Stimulated activated CD4-positive, alpha-beta T cell treated with anti-CD3 and anti-CD28 coated beads, Interleukin-1b, Interleukin-23, amount 100 ng/mL, for 1 hour (primary cell): ENCODE measurements at regions not wholly inside any gene's neighbourhood (a gene's known extent, or its start where the extent isn't known, plus 50 kb on each side); places are given as distances from the start of the nearest gene placed in this dataset.
"Not testable (repeated sequence)": the region's sequence is repeated elsewhere in the genome, so short reads cannot be mapped to it uniquely, and the experiment has no call there.

Experiments used
- DNase-seq, 2 donors: peaks; one replicate each; pipeline ENCODE4 v3.0.0-alpha.2; 2020; ENCODE audit warnings: low read depth in 2 of 2

GRCh38 chr2:54038835-54039234 lies 68.0 kb upstream of the PSME4 start:
- DNase-seq = no peak

GRCh38 chr2:54031288-54031687 lies 60.5 kb upstream of the PSME4 start:
- DNase-seq = not testable (repeated sequence)

- no peak for DNase-seq
These were observed 60.0 kb upstream of the PSME4 start for GRCh38 chr2:54030806-54031205.

GRCh38 chr2:54030396-54030741 lies 59.6 kb upstream of the PSME4 start:
- no peak for DNase-seq

- DNase-seq = no peak
These were observed 59.1 kb upstream of the PSME4 start for GRCh38 chr2:54029721-54030395.

GRCh38 chr2:54025463-54026075 lies 54.8 kb upstream of the PSME4 start:
- DNase-seq = not testable (repeated sequence)

- no peak for DNase-seq
These were observed 53.8 kb upstream of the PSME4 start for GRCh38 chr2:54024576-54024975.

GRCh38 chr2:54021702-54022101 lies 50.9 kb upstream of the PSME4 start:
- DNase-seq = no peak

- DNase-seq = no peak
These were observed 50.1 kb upstream of the PSME4 start for GRCh38 chr2:54020793-54021414.
